ENCODE measurements at regions not wholly inside any gene's neighbourhood (a gene's known extent, or its start where the extent isn't known, plus 50 kb on each side); places are given as distances from the start of the nearest gene placed in this dataset.

DNA sequence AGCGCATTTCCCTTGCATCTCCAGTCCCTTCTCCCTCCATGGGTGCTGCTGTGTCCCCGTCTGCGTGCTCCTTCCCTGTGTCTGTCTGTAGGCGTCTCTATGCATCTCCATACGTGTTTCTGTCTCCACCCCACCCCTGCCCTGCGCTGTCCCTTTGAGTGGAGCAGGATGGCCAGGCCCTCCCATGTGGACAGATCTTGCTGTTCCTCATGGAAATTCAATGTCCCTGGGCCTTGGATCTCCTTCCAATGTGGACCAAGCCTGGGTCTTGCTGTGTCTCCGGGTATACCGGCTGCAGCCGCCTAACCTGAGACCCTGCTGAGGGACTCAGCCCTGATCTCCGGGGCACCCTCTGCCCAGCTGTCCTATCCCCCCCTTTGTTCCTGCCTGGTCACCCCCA, 172.7 kb downstream of the BMP7 start:
- TF ChIP-seq, protein P1, sequence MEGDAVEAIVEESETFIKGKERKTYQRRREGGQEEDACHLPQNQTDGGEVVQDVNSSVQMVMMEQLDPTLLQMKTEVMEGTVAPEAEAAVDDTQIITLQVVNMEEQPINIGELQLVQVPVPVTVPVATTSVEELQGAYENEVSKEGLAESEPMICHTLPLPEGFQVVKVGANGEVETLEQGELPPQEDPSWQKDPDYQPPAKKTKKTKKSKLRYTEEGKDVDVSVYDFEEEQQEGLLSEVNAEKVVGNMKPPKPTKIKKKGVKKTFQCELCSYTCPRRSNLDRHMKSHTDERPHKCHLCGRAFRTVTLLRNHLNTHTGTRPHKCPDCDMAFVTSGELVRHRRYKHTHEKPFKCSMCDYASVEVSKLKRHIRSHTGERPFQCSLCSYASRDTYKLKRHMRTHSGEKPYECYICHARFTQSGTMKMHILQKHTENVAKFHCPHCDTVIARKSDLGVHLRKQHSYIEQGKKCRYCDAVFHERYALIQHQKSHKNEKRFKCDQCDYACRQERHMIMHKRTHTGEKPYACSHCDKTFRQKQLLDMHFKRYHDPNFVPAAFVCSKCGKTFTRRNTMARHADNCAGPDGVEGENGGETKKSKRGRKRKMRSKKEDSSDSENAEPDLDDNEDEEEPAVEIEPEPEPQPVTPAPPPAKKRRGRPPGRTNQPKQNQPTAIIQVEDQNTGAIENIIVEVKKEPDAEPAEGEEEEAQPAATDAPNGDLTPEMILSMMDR (IDR thresholded peaks at IDR 0.05 in 2 of 3, conservative IDR thresholded peaks at IDR 0.05 in 1 of 3; ENCODE audit: control insufficient read depth in 2 of 3, extremely low read depth in 1 of 3, insufficient read depth in 1 of 3, low read depth in 3 of 3, low read length in 3 of 3) = no peak
- no peak for TF ChIP-seq RFX5 (IDR thresholded peaks at IDR 0.05; ENCODE audit: low read depth, low read length)
- TF ChIP-seq EZH2 (IDR thresholded peaks at IDR 0.05; ENCODE audit: borderline replicate concordance, control insufficient read depth, low read depth, low read length) = no peak
- TF ChIP-seq KDM1A (IDR thresholded peaks at IDR 0.05; ENCODE audit: borderline replicate concordance) = no peak
- TF ChIP-seq BMI1 (IDR thresholded peaks at IDR 0.05; ENCODE audit: borderline replicate concordance) = no peak
- TF ChIP-seq JUNB (IDR thresholded peaks at IDR 0.05) = no peak
